ENCODE measurements at regions not wholly inside any gene's neighbourhood (a gene's known extent, or its start where the extent isn't known, plus 50 kb on each side); places are given as distances from the start of the nearest gene placed in this dataset.

GRCh38 chr3:38996193-38996592, 55.6 kb downstream of the SCN11A start:
- no peak for TF ChIP-seq CTCF (conservative IDR thresholded peaks at IDR 0.05 in 1 of 2, IDR thresholded peaks at IDR 0.05 in 1 of 2; ENCODE audit: extremely low read depth in 1 of 2, insufficient read depth in 1 of 2, low read depth in 1 of 2, low read length in 2 of 2)
- no peak for TF ChIP-seq EZH2 (IDR thresholded peaks at IDR 0.05; ENCODE audit: borderline replicate concordance, low read length)
